ENCODE measurements at regions not wholly inside any gene's neighbourhood (a gene's known extent, or its start where the extent isn't known, plus 50 kb on each side); places are given as distances from the start of the nearest gene placed in this dataset.

- WGBS: 62% methylated on average over 5 of the region's 5 CpGs
- no peak for DNase-seq (ENCODE audit: low spot score)
These were observed 82.0 kb upstream of the ESRRG start for GRCh38 chr1:216805233-216805632.

GRCh38 chr1:216804111-216804510 lies 80.9 kb upstream of the ESRRG start:
- no peaks in the 10 kb centered on the region for H3K4me1 ChIP-seq (ENCODE audit: control insufficient read depth in 4 of 4, insufficient read depth in 4 of 4, low read length in 3 of 4)
- no peak overlapping the region for H3K9ac ChIP-seq (ENCODE audit: low read depth in 1 of 2, low read length in 2 of 2)
- no peak for DNase-seq (ENCODE audit: low spot score)
- 52% methylated on average over 7 of the region's 7 CpGs for WGBS
- H3K36me3 ChIP-seq (ENCODE audit: control insufficient read depth in 4 of 4, insufficient read depth in 3 of 4, low read depth in 1 of 4, low read length in 3 of 4): no peaks in the 10 kb centered on the region
- no peak overlapping the region for H3K27ac ChIP-seq (ENCODE audit: low read depth in 1 of 2, low read length in 2 of 2)
- peaks cover 0 to 7% (median 0%) of the 10 kb centered on the region in 4 donors for H3K27me3 ChIP-seq (ENCODE audit: control insufficient read depth in 4 of 4, insufficient read depth in 4 of 4, low read length in 3 of 4)
- no peaks in the 10 kb centered on the region for H3K9me3 ChIP-seq (ENCODE audit: control insufficient read depth in 4 of 4, low read length in 3 of 4)
- H3K4me3 ChIP-seq (ENCODE audit: low read depth in 1 of 3, low read length in 3 of 3): no peak overlapping the region
- TF ChIP-seq, protein P1, sequence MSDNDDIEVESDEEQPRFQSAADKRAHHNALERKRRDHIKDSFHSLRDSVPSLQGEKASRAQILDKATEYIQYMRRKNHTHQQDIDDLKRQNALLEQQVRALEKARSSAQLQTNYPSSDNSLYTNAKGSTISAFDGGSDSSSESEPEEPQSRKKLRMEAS (IDR thresholded peaks at IDR 0.05): no peak
- TF ChIP-seq RAD21 (IDR thresholded peaks at IDR 0.05) (no peak), CTCF (IDR thresholded peaks at IDR 0.05; ENCODE audit: low read depth, low read length, missing input control) (no peak), SP1 (IDR thresholded peaks at IDR 0.05) (no peak), FOXA2 (IDR thresholded peaks at IDR 0.05) (no peak), RXRA (IDR thresholded peaks at IDR 0.05) (no peak), EGR1 (IDR thresholded peaks at IDR 0.05; ENCODE audit: low read depth in 2 of 2) (no peak)

More at GRCh38 chr1:216805233-216805632, 82.0 kb upstream of the ESRRG start:
- H3K4me3 ChIP-seq (ENCODE audit: low read depth in 1 of 3, low read length in 3 of 3): no peak overlapping the region
- H3K36me3 ChIP-seq (ENCODE audit: control insufficient read depth in 4 of 4, insufficient read depth in 3 of 4, low read depth in 1 of 4, low read length in 3 of 4): no peaks in the 10 kb centered on the region
- TF ChIP-seq, protein P1 (IDR thresholded peaks at IDR 0.05): no peak
- TF ChIP-seq ATF3 (IDR thresholded peaks at IDR 0.05) (no peak), RAD21 (IDR thresholded peaks at IDR 0.05) (no peak), ZBTB33 (IDR thresholded peaks at IDR 0.05) (no peak), NR2F2 (IDR thresholded peaks at IDR 0.05) (no peak)
- no peak overlapping the region for H3K9ac ChIP-seq (ENCODE audit: low read depth in 1 of 2, low read length in 2 of 2)
- H3K27ac ChIP-seq (ENCODE audit: low read depth in 1 of 2, low read length in 2 of 2): no peak overlapping the region
- no peaks in the 10 kb centered on the region for H3K4me1 ChIP-seq (ENCODE audit: control insufficient read depth in 4 of 4, insufficient read depth in 4 of 4, low read length in 3 of 4)
- H3K27me3 ChIP-seq (ENCODE audit: control insufficient read depth in 4 of 4, insufficient read depth in 4 of 4, low read length in 3 of 4): peaks cover 0 to 7% (median 0%) of the 10 kb centered on the region in 4 donors
- H3K9me3 ChIP-seq (ENCODE audit: control insufficient read depth in 4 of 4, low read length in 3 of 4): no peaks in the 10 kb centered on the region

GRCh38 chr1:216794586-216794985 lies 71.4 kb upstream of the ESRRG start:
- no peaks in the 10 kb centered on the region for H3K27me3 ChIP-seq (ENCODE audit: control insufficient read depth in 4 of 4, insufficient read depth in 4 of 4, low read length in 3 of 4)
- no peak for DNase-seq (ENCODE audit: low spot score)
- no peak overlapping the region for H3K9ac ChIP-seq (ENCODE audit: low read depth in 1 of 2, low read length in 2 of 2)
- TF ChIP-seq EGR1 (IDR thresholded peaks at IDR 0.05; ENCODE audit: low read depth in 2 of 2) (no peak), RAD21 (IDR thresholded peaks at IDR 0.05) (no peak)
- H3K27ac ChIP-seq (ENCODE audit: low read depth in 1 of 2, low read length in 2 of 2): no peak overlapping the region
- H3K36me3 ChIP-seq (ENCODE audit: control insufficient read depth in 4 of 4, insufficient read depth in 3 of 4, low read depth in 1 of 4, low read length in 3 of 4): no peaks in the 10 kb centered on the region
- H3K9me3 ChIP-seq (ENCODE audit: control insufficient read depth in 4 of 4, low read length in 3 of 4): no peaks in the 10 kb centered on the region
- no peaks in the 10 kb centered on the region for H3K4me1 ChIP-seq (ENCODE audit: control insufficient read depth in 4 of 4, insufficient read depth in 4 of 4, low read length in 3 of 4)
- H3K4me3 ChIP-seq (ENCODE audit: low read depth in 1 of 3, low read length in 3 of 3): no peak overlapping the region
